BJ (cell line): ENCODE measurements at regions not wholly inside any gene's neighbourhood (a gene's known extent, or its start where the extent isn't known, plus 50 kb on each side); places are given as distances from the start of the nearest gene placed in this dataset.

Experiments
- CTCF ChIA-PET: fragments of 350-600 bp; formaldehyde crosslinking; extraction: SDS; loops from one replicate; lab custom pipeline; 2021; ENCODE audit warnings: antibody characterized with exemption, inconsistent platforms; lab: Yijun Ruan, JAX
- POLR2A ChIA-PET: fragments of 300-600 bp; sonication (Branson Sonifier 250); formaldehyde crosslinking; extraction: SDS; loops from one replicate; lab custom pipeline; 2021; ENCODE audit warnings: antibody characterized with exemption; lab: Charles Lee
- DNase-seq: peaks from one replicate; pipeline ENCODE4 v3.0.0-alpha.2; 2011; ENCODE audit warnings: low read depth
- H3K27me3 ChIP-seq: 2 replicates; pipeline ENCODE4 v1.6.0; 2011; ENCODE audit warnings: low read length; ENCODE audit not compliant: control insufficient read depth, insufficient read depth
- H3K36me3 ChIP-seq: 2 replicates; pipeline ENCODE4 v1.5.1; 2011; ENCODE audit warnings: low read length; ENCODE audit not compliant: control insufficient read depth, insufficient read depth
- H3K4me3 ChIP-seq: 2 replicates; pipeline ENCODE4 v1.5.1; 2011; ENCODE audit warnings: low read depth, mild to moderate bottlenecking, control low read depth, low read length
- TF ChIP-seq, protein P1 (sequence below): IDR thresholded peaks from 2 replicates; pipeline ENCODE4 v1.5.1; 2011; ENCODE audit warnings: low read depth, mild to moderate bottlenecking, control low read depth, inconsistent platforms, low read length, moderate library complexity; ENCODE audit not compliant: insufficient read depth

DNA sequence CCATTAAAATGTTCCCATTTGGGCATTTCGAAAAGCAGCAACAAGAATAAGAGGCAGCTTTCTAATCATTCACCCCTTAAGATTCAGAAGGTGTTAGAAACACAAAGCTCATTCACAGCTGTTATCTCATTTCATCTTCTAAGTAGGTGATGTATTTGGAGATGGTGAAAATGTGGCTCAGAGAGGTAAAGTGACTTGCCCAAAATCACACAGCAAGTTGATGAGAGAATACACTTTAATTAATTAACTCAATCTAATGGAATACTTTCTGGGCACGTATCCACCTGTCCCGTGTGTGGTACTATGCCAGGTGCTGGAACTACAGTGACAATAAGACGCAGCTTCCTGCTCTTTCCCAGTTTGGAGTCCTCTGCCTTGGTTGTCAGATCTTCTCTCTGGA lies 147.4 kb upstream of the LRFN2 start:
- ChIA-PET CTCF (no interaction called here), POLR2A (no interaction called here)
- Histone ChIP-seq H3K36me3 (no peaks in the 10 kb centered on the region), H3K4me3 (no peak overlapping the region), H3K27me3 (peaks cover 4% of the 10 kb centered on the region; the same call in 1 of the 2 replicates)
- TF ChIP-seq, protein P1, sequence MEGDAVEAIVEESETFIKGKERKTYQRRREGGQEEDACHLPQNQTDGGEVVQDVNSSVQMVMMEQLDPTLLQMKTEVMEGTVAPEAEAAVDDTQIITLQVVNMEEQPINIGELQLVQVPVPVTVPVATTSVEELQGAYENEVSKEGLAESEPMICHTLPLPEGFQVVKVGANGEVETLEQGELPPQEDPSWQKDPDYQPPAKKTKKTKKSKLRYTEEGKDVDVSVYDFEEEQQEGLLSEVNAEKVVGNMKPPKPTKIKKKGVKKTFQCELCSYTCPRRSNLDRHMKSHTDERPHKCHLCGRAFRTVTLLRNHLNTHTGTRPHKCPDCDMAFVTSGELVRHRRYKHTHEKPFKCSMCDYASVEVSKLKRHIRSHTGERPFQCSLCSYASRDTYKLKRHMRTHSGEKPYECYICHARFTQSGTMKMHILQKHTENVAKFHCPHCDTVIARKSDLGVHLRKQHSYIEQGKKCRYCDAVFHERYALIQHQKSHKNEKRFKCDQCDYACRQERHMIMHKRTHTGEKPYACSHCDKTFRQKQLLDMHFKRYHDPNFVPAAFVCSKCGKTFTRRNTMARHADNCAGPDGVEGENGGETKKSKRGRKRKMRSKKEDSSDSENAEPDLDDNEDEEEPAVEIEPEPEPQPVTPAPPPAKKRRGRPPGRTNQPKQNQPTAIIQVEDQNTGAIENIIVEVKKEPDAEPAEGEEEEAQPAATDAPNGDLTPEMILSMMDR: no peak
- no peak for DNase-seq

DNA sequence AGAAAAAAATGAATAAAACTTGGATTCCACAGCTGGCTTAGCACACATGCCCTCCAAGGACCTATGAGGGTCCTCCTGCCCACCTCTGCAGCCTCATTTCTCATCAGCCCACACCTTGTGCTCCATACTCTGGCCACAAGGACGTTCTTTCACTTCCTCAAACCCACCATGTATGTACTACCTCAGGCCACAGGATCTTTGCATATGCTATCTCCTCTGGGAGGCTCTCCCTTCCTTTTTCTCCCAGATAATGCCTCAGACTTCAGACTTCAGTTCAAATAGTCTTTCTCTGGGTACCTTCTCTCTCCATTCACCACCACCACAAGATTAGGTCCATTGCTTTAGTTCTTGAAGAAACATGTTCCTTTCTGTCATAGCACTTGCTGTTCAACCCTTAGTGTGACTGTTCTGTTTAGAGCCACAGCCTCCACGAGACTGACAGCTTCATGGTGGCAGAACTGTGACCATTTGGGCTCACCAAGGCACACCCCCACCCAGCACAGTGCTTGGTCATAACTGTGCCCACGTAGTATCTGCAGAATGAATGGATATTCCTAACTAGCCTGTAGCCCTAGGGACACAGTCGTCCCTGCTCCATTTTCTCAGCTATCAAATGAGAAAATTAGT lies 146.7 kb upstream of the LRFN2 start:
- ChIA-PET POLR2A (no interaction called here), CTCF (no interaction called here)
- H3K27me3 ChIP-seq: peaks cover 1% of the 10 kb centered on the region
- no peak for DNase-seq
- no peak overlapping the region for H3K4me3 ChIP-seq
- H3K36me3 ChIP-seq: no peaks in the 10 kb centered on the region
- TF ChIP-seq, protein P1: no peak

DNA sequence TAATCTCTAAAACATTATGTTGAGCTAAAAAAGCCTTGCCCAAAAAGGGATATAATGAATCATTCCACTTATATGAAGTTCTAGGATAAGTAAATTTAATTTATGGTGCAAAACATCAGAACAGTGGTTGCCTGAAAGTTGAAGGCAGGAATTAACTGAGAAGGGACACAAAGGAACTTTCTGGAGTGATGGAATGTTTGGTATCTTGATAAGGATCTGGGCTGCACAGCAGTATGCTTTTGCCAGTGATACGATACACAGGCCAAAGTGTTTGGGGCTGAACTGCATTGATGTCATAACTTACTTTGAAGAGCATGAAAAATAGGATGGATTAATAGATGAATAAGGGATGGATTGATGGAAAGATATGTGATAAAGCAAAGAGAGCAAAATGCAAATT lies 146.1 kb upstream of the LRFN2 start:
- H3K4me3 ChIP-seq: no peak overlapping the region
- TF ChIP-seq, protein P1: no peak
- H3K27me3 ChIP-seq: peaks cover 1% of the 10 kb centered on the region
- CTCF ChIA-PET: no interaction called here
- no peaks in the 10 kb centered on the region for H3K36me3 ChIP-seq
- POLR2A ChIA-PET: no interaction called here
- DNase-seq: no peak

DNA sequence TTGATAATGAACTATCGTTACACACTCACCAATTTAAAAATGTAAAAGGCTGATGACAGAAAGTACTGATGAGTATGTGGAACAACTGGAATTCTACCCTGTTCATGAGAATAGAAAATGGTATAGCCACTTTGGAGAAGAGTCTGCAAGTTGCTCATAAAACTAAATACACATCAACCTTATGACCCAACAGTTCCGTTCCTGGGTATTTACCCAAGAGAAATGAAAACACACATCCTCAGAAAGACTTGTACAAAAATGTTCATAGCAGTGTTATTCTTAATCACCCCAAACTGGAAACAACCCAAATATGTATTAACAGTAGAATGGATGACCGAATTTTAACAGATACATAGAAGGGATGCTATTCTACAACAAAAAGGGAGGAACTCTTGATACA lies 145.7 kb upstream of the LRFN2 start:
- H3K27me3 ChIP-seq: peaks cover 1% of the 10 kb centered on the region
- POLR2A ChIA-PET: no interaction called here
- CTCF ChIA-PET: no interaction called here

DNA sequence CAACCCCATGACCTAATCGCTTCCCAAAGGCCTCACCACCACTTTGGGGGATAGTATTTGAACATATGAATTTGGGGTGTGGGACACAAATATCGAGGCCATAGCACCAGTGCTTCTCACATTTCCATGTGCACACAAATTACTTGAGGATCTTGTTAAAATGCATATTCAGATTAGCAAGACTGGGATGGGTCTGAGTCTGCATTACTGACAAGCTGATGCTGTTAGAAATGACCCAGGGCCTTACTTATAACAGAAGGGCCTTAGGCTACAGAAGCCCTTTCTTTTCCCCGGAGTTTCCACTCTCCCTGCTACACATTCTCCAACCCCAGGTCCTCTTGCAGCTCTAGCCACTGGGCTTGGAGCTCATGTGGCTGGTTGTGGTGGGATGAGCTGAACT lies 141.5 kb upstream of the LRFN2 start:
- Histone ChIP-seq H3K27me3 (no peaks in the 10 kb centered on the region; the same call in 1 of the 2 replicates), H3K4me3 (no peak overlapping the region), H3K36me3 (no peaks in the 10 kb centered on the region)
- TF ChIP-seq, protein P1: no peak
- DNase-seq: no peak
- ChIA-PET POLR2A (no interaction called here), CTCF (interaction anchor here (1.2 kb wide), 1 partner anchor 8 kb away, joined by 3 read pairs; no protein-coding TSS in a partner anchor)

More for the DNA sequence above, 145.7 kb upstream of the LRFN2 start:
- no peak for DNase-seq
- Histone ChIP-seq H3K4me3 (no peak overlapping the region), H3K36me3 (no peaks in the 10 kb centered on the region)
- TF ChIP-seq, protein P1: no peak
